ENCODE measurements at regions not wholly inside any gene's neighbourhood (a gene's known extent, or its start where the extent isn't known, plus 50 kb on each side); places are given as distances from the start of the nearest gene placed in this dataset.

- no peaks in the 10 kb centered on the region for H3K4me1 Mint-ChIP-seq
- no peaks in the 10 kb centered on the region for H3K9me3 Mint-ChIP-seq
- Histone ChIP-seq H2AK5ac (ENCODE audit: insufficient read length, low read length) (no peak overlapping the region), H2BK5ac (ENCODE audit: insufficient read length, low read length) (no peak overlapping the region), H2BK12ac (ENCODE audit: insufficient read length, low read depth, low read length) (no peak overlapping the region), H3T11ph (ENCODE audit: low read length) (no peak overlapping the region), H4K91ac (ENCODE audit: insufficient read length, low read depth, low read length) (no peak overlapping the region), H3K4me1 (ENCODE audit: insufficient read depth, low read length) (no peaks in the 10 kb centered on the region), H2BK15ac (ENCODE audit: low read depth, low read length) (no peak overlapping the region), H4K20me1 (ENCODE audit: control insufficient read depth, insufficient read depth, insufficient read length) (no peaks in the 10 kb centered on the region), H2BK20ac (ENCODE audit: low read depth, low read length, poor library complexity, severe bottlenecking) (no peak overlapping the region), H3K9me3 (ENCODE audit: control insufficient read depth, low read depth, low read length) (no peaks in the 10 kb centered on the region), H3K27me3 (ENCODE audit: insufficient read depth, low read length) (no peaks in the 10 kb centered on the region), H3K14ac (ENCODE audit: insufficient read depth, low read length) (no peak overlapping the region), H3K79me1 (ENCODE audit: insufficient read depth, low read depth, low read length, poor library complexity, severe bottlenecking) (no peaks in the 10 kb centered on the region), H2BK120ac (ENCODE audit: low read depth, low read length, poor library complexity, severe bottlenecking) (no peak overlapping the region), H3K9ac (ENCODE audit: extremely low read depth, insufficient read length, low read length) (no peak overlapping the region), H4K5ac (ENCODE audit: insufficient read length, low read depth, low read length) (no peak overlapping the region), H3K23me2 (ENCODE audit: insufficient read length, low read depth, low read length, poor library complexity, severe bottlenecking) (no peaks in the 10 kb centered on the region), H3K56ac (ENCODE audit: insufficient read length, low read depth, low read length) (no peak overlapping the region), H3K23ac (ENCODE audit: insufficient read length, low read depth, low read length) (no peak overlapping the region), H3K79me2 (ENCODE audit: insufficient read depth, low read length) (no peaks in the 10 kb centered on the region), H3K27ac (ENCODE audit: insufficient read length, low read depth, low read length) (no peak overlapping the region), H4K8ac (replicated peaks; ENCODE audit: insufficient read length, low read depth, low read length) (no peak overlapping the region), H3K4ac (ENCODE audit: low read depth, low read length) (no peak overlapping the region), H3K4me2 (ENCODE audit: insufficient read depth, insufficient read length, low read length) (no peak overlapping the region), H2AFZ (ENCODE audit: low read length) (no peak overlapping the region), H3K18ac (ENCODE audit: insufficient read length, low read depth, low read length) (no peak overlapping the region)
- TF ChIP-seq CTCF (conservative IDR thresholded peaks at IDR 0.05), result no peak
- no peak overlapping the region for H3K4me3 Mint-ChIP-seq
- no peaks in the 10 kb centered on the region for H3K36me3 Mint-ChIP-seq (ENCODE audit: insufficient read depth in 1 of 3, low read depth in 3 of 3)
- no peak for DNase-seq
- H3K27ac Mint-ChIP-seq, result no peak overlapping the region
- no peaks in the 10 kb centered on the region for H3K27me3 Mint-ChIP-seq (ENCODE audit: low read depth)
- no CpG with 5 or more reads among the region's 1 CpG for WGBS (ENCODE audit: extremely low coverage, insufficient read length, low lambda C conversion rate)
These were observed 405.9 kb upstream of the PAPPA start for GRCh38 chr9:115747731-115748130.
